GM23338 (cell line): ENCODE measurements at regions not wholly inside any gene's neighbourhood (a gene's known extent, or its start where the extent isn't known, plus 50 kb on each side); places are given as distances from the start of the nearest gene placed in this dataset.

Source experiments
- ATAC-seq: fragments of 200-7000 bp; cut with Tn5 transposase; 3 replicates; pipeline ENCODE4 v1.9.1; 2020
- DNase-seq: peaks from one replicate; pipeline ENCODE4 v3.0.0-alpha.2; 2015; ENCODE audit warnings: low spot score
- H2AFZ ChIP-seq: fragments of 200-600 bp; sonication (generic); 2 replicates; pipeline ENCODE4 v1.8.0; 2016; ENCODE audit warnings: antibody characterized with exemption, mild to moderate bottlenecking, moderate library complexity
- H3F3A ChIP-seq: fragments of 200-600 bp; sonication (generic); replicated peaks from 2 replicates; pipeline ENCODE4 v1.8.0; 2017; ENCODE audit warnings: antibody characterized with exemption, mixed run types, low read depth
- H3K27ac ChIP-seq: fragments of 200-600 bp; sonication (generic); 2 replicates; pipeline ENCODE4 v1.6.1; 2016; ENCODE audit warnings: low read depth
- H3K27me3 ChIP-seq: fragments of 200-600 bp; sonication (generic); 2 replicates; pipeline ENCODE4 v1.8.0; 2016; ENCODE audit warnings: mild to moderate bottlenecking, mixed run types, moderate library complexity; ENCODE audit not compliant: insufficient read depth
- H3K36me3 ChIP-seq: fragments of 200-600 bp; sonication (generic); 2 replicates; pipeline ENCODE4 v1.8.0; 2016; ENCODE audit warnings: mild to moderate bottlenecking; ENCODE audit not compliant: insufficient read depth
- H3K4me1 ChIP-seq: fragments of 200-600 bp; sonication (generic); 2 replicates; pipeline ENCODE4 v1.8.0; 2016; ENCODE audit warnings: mild to moderate bottlenecking, moderate library complexity; ENCODE audit not compliant: insufficient read depth
- H3K4me2 ChIP-seq: fragments of 200-600 bp; sonication (generic); 2 replicates; pipeline ENCODE4 v1.7.1; 2017; ENCODE audit warnings: mixed run types
- H3K4me3 ChIP-seq: fragments of 200-600 bp; sonication (generic); 2 replicates; pipeline ENCODE4 v1.6.1; 2016; ENCODE audit warnings: mixed run types
- H3K79me2 ChIP-seq: fragments of 200-600 bp; sonication (generic); replicated peaks from 2 replicates; pipeline ENCODE4 v1.8.0; 2017; ENCODE audit warnings: mild to moderate bottlenecking; ENCODE audit not compliant: insufficient read depth
- H3K9me2 ChIP-seq: fragments of 200-600 bp; sonication (generic); 2 replicates; pipeline ENCODE4 v1.8.0; 2017; ENCODE audit not compliant: insufficient read depth
- H4K20me1 ChIP-seq: fragments of 200-600 bp; sonication (generic); replicated peaks from 2 replicates; pipeline ENCODE4 v1.8.0; 2017; ENCODE audit warnings: mild to moderate bottlenecking; ENCODE audit not compliant: insufficient read depth
- H3K27ac Mint-ChIP-seq: 2 replicates; pipeline ENCODE4 v1.8.0; 2020; ENCODE audit warnings: inconsistent platforms, mild to moderate bottlenecking, moderate library complexity, mixed read lengths
- H3K27me3 Mint-ChIP-seq: 3 replicates; pipeline ENCODE4 v1.8.0; 2022; ENCODE audit warnings: low read depth, mild to moderate bottlenecking, moderate library complexity, mixed read lengths, inconsistent platforms; ENCODE audit not compliant: insufficient read depth, poor library complexity
- H3K36me3 Mint-ChIP-seq: 3 replicates; pipeline ENCODE4 v1.8.0; 2021; ENCODE audit warnings: low read depth, mild to moderate bottlenecking, inconsistent platforms, moderate library complexity, mixed read lengths
- H3K4me1 Mint-ChIP-seq: 3 replicates; pipeline ENCODE4 v1.8.0; 2020; ENCODE audit warnings: mild to moderate bottlenecking, inconsistent platforms, mixed read lengths
- H3K4me3 Mint-ChIP-seq: 3 replicates; pipeline ENCODE4 v1.8.0; 2021; ENCODE audit warnings: moderate library complexity, mild to moderate bottlenecking, inconsistent platforms, mixed read lengths
- H3K9me3 Mint-ChIP-seq: 3 replicates; pipeline ENCODE4 v1.8.0; 2020; ENCODE audit warnings: moderate library complexity, mild to moderate bottlenecking, inconsistent platforms, mixed read lengths
- EZH2 ChIP-seq: fragments of 200-600 bp; sonication (generic); IDR thresholded peaks from one replicate; pipeline ENCODE4 v1.8.0; 2017; ENCODE audit warnings: antibody characterized with exemption, mild to moderate bottlenecking, low read depth; ENCODE audit not compliant: unreplicated experiment
- JUNB ChIP-seq: IDR thresholded peaks from one replicate; pipeline ENCODE4 v1.6.1; 2016; ENCODE audit warnings: antibody characterized with exemption; ENCODE audit not compliant: unreplicated experiment
- REST ChIP-seq: IDR thresholded peaks from one replicate; pipeline ENCODE4 v1.6.1; 2018; ENCODE audit warnings: antibody characterized with exemption; ENCODE audit not compliant: unreplicated experiment
- ZNF114 ChIP-seq: fragments of 250-450 bp; sonication (Bioruptor Pico); IDR thresholded peaks from 2 replicates; pipeline ENCODE4 v1.5.0; 2020; ENCODE audit warnings: mild to moderate bottlenecking, moderate library complexity
- ZNF462 ChIP-seq: fragments of 250-450 bp; sonication (Bioruptor Pico); IDR thresholded peaks from 2 replicates; pipeline ENCODE4 v1.5.0; 2020; ENCODE audit warnings: mild to moderate bottlenecking, moderate library complexity

GRCh38 chr18:78178812-78179211 is 800.8 kb upstream of the SALL3 start:
- H2AFZ ChIP-seq: no peak overlapping the region
- H3K27ac ChIP-seq: no peak overlapping the region
- DNase-seq: no peak
- no peaks in the 10 kb centered on the region for H4K20me1 ChIP-seq
- peaks cover 93% of the 10 kb centered on the region for H3K9me3 Mint-ChIP-seq
- H3K79me2 ChIP-seq: no peaks in the 10 kb centered on the region
- H3K4me3 ChIP-seq: no peak overlapping the region
- no peaks in the 10 kb centered on the region for H3K27me3 ChIP-seq
- no peak overlapping the region for H3K4me3 Mint-ChIP-seq
- no peaks in the 10 kb centered on the region for H3K9me2 ChIP-seq
- ATAC-seq: no peak
- no peaks in the 10 kb centered on the region for H3F3A ChIP-seq
- H3K4me1 Mint-ChIP-seq: no peaks in the 10 kb centered on the region
- peaks cover 5% of the 10 kb centered on the region for H3K27me3 Mint-ChIP-seq
- H3K4me1 ChIP-seq: no peaks in the 10 kb centered on the region
- H3K36me3 ChIP-seq: peaks cover 9% of the 10 kb centered on the region
- TF ChIP-seq JUNB (no peak), REST (no peak), ZNF462 (no peak), ZNF114 (CRISPR knock-in tag) (no peak), EZH2 (no peak)
- H3K4me2 ChIP-seq: no peak overlapping the region
- no peak overlapping the region for H3K27ac Mint-ChIP-seq
- H3K36me3 Mint-ChIP-seq: peaks cover 37% of the 10 kb centered on the region
